Fibroblast of lung (primary cell): ENCODE measurements at regions not wholly inside any gene's neighbourhood (a gene's known extent, or its start where the extent isn't known, plus 50 kb on each side); places are given as distances from the start of the nearest gene placed in this dataset.
A peak's percentile ranks its signal among the peaks of the same experiment; 100 is the strongest.

Experiments used
- DNase-seq, 2 donors: peaks; one replicate each; pipeline versions ENCODE4 v3.0.0 to v3.0.0-alpha.2; 2010; ENCODE audit warnings: low read depth in 2 of 2
- H2AFZ ChIP-seq: 2 replicates; pipeline ENCODE4 v1.5.1; 2012; ENCODE audit warnings: low read length, control low read depth, inconsistent platforms
- H3K27ac ChIP-seq: 2 replicates; pipeline ENCODE4 v1.5.1; 2011; ENCODE audit warnings: low read length, control low read depth; ENCODE audit not compliant: insufficient read depth
- H3K27me3 ChIP-seq: 2 replicates; pipeline ENCODE4 v1.5.1; 2011; ENCODE audit warnings: mild to moderate bottlenecking, low read length; ENCODE audit not compliant: control insufficient read depth, insufficient read depth
- H3K36me3 ChIP-seq: 2 replicates; pipeline ENCODE4 v1.5.1; 2011; ENCODE audit warnings: low read length; ENCODE audit not compliant: control insufficient read depth, insufficient read depth
- H3K4me1 ChIP-seq: 2 replicates; pipeline ENCODE4 v1.5.1; 2011; ENCODE audit warnings: low read length; ENCODE audit not compliant: control insufficient read depth, insufficient read depth; ENCODE audit errors: extremely low read depth
- H3K4me2 ChIP-seq: 2 replicates; pipeline ENCODE4 v1.5.1; 2011; ENCODE audit warnings: low read length, control low read depth; ENCODE audit not compliant: insufficient read depth; ENCODE audit errors: extremely low read depth
- H3K4me3 ChIP-seq, 4 experiments: fragments of 200-600 bp in 1 of 4; sonication (generic) in 1 of 4; replicated peaks in 1 of 4; 2 replicates each; pipeline ENCODE4 v1.5.1; 2011 to 2016; ENCODE audit warnings: low read length in 4 of 4, low read depth in 3 of 4, mild to moderate bottlenecking in 3 of 4, control low read depth in 2 of 4, inconsistent platforms in 1 of 4, mixed read lengths in 1 of 4; ENCODE audit not compliant: insufficient read depth in 1 of 4; ENCODE audit errors: control extremely low read depth in 1 of 4
- H3K79me2 ChIP-seq: 2 replicates; pipeline ENCODE4 v1.5.1; 2012; ENCODE audit warnings: mild to moderate bottlenecking, low read length, inconsistent platforms; ENCODE audit not compliant: control insufficient read depth, insufficient read depth
- H3K9ac ChIP-seq: 2 replicates; pipeline ENCODE4 v1.5.1; 2011; ENCODE audit warnings: mild to moderate bottlenecking, low read length, control low read depth; ENCODE audit not compliant: insufficient read depth
- H3K9me3 ChIP-seq: 2 replicates; pipeline ENCODE4 v1.5.1; 2012; ENCODE audit warnings: low read depth, low read length; ENCODE audit not compliant: control insufficient read depth, insufficient read depth
- H4K20me1 ChIP-seq: 2 replicates; pipeline ENCODE4 v1.5.1; 2011; ENCODE audit warnings: low read length; ENCODE audit not compliant: control insufficient read depth, insufficient read depth; ENCODE audit errors: extremely low read depth
- EZH2 ChIP-seq: IDR thresholded peaks from 2 replicates; pipeline ENCODE4 v1.5.1; 2012; ENCODE audit warnings: low read length, control low read depth, mild to moderate bottlenecking; ENCODE audit errors: missing control alignments
- TF ChIP-seq, protein P1 (sequence below), 2 donors: IDR thresholded peaks in 1 of 2; conservative IDR thresholded peaks in 1 of 2; 1 replicate in 1 of 2; 2 replicates in 1 of 2; pipeline ENCODE4 v1.5.1; 2011 to 2012; ENCODE audit warnings: low read length in 2 of 2, control low read depth in 1 of 2, inconsistent platforms in 1 of 2, low read depth in 1 of 2, mild to moderate bottlenecking in 1 of 2

DNA sequence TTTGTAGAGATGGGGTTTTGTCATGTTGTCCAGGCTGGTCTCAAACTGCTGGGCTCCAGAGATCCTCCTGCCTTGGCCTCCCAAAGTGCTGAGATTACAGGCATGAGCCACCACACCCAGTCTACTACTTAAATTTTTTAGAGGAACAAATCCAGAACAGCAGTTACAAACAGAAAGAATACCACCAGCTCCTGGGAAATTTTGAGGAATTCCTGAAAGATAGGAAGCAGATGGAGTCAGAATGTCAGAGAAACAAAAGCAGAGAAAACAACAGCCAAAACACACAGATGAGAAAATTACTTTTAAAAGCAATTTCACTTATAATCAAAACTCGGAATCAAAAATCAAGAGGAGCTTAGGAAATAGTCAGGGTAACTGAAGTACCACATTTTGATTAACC, 543.3 kb upstream of the MARCKS start:
- H3K79me2 ChIP-seq = no peaks in the 10 kb centered on the region
- no peak overlapping the region for H2AFZ ChIP-seq
- no peaks in the 10 kb centered on the region for H3K27me3 ChIP-seq
- H3K27ac ChIP-seq = no peak overlapping the region
- DNase-seq = no peak
- TF ChIP-seq, protein P1, sequence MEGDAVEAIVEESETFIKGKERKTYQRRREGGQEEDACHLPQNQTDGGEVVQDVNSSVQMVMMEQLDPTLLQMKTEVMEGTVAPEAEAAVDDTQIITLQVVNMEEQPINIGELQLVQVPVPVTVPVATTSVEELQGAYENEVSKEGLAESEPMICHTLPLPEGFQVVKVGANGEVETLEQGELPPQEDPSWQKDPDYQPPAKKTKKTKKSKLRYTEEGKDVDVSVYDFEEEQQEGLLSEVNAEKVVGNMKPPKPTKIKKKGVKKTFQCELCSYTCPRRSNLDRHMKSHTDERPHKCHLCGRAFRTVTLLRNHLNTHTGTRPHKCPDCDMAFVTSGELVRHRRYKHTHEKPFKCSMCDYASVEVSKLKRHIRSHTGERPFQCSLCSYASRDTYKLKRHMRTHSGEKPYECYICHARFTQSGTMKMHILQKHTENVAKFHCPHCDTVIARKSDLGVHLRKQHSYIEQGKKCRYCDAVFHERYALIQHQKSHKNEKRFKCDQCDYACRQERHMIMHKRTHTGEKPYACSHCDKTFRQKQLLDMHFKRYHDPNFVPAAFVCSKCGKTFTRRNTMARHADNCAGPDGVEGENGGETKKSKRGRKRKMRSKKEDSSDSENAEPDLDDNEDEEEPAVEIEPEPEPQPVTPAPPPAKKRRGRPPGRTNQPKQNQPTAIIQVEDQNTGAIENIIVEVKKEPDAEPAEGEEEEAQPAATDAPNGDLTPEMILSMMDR (conservative IDR thresholded peaks at IDR 0.05 in 1 of 2, IDR thresholded peaks at IDR 0.05 in 1 of 2; ENCODE audit: low read depth in 1 of 2, low read length in 2 of 2) = no peak
- no peak for TF ChIP-seq EZH2
- no peak overlapping the region for H3K4me3 ChIP-seq
- no peaks in the 10 kb centered on the region for H3K9me3 ChIP-seq
- H3K9ac ChIP-seq = no peak overlapping the region
- H3K36me3 ChIP-seq = no peaks in the 10 kb centered on the region
- H3K4me1 ChIP-seq = no peaks in the 10 kb centered on the region
- no peaks in the 10 kb centered on the region for H4K20me1 ChIP-seq
- no peak overlapping the region for H3K4me2 ChIP-seq

DNA sequence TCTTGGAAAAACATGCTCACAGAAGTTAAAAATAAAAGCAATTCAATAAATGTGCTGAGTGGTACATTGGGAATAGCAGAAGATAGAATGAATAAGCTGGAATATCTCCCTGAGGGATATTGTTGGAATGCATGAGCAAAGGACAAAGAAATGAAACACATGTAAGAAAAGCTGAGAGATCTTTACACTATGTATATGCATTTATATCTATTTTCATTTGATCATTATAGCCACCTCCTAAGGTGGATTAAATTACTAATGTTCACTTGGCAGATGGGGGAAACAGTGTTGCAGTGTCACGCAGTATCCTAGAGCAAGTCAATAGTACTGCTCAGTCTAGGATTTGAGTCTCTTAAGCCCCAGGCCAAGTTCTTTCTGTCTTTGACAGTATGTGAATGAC, 542.0 kb upstream of the MARCKS start:
- H3K4me2 ChIP-seq = no peak overlapping the region
- H3K36me3 ChIP-seq = no peaks in the 10 kb centered on the region
- H2AFZ ChIP-seq = no peak overlapping the region
- no peak overlapping the region for H3K4me3 ChIP-seq
- H3K27ac ChIP-seq = no peak overlapping the region
- H3K9ac ChIP-seq = no peak overlapping the region
- no peak for DNase-seq
- H3K79me2 ChIP-seq = no peaks in the 10 kb centered on the region
- H3K4me1 ChIP-seq = no peaks in the 10 kb centered on the region
- TF ChIP-seq, protein P1 (conservative IDR thresholded peaks at IDR 0.05 in 1 of 2, IDR thresholded peaks at IDR 0.05 in 1 of 2; ENCODE audit: low read depth in 1 of 2, low read length in 2 of 2) = no peak
- no peak for TF ChIP-seq EZH2
- H3K9me3 ChIP-seq = no peaks in the 10 kb centered on the region
- no peaks in the 10 kb centered on the region for H4K20me1 ChIP-seq
- no peaks in the 10 kb centered on the region for H3K27me3 ChIP-seq

DNA sequence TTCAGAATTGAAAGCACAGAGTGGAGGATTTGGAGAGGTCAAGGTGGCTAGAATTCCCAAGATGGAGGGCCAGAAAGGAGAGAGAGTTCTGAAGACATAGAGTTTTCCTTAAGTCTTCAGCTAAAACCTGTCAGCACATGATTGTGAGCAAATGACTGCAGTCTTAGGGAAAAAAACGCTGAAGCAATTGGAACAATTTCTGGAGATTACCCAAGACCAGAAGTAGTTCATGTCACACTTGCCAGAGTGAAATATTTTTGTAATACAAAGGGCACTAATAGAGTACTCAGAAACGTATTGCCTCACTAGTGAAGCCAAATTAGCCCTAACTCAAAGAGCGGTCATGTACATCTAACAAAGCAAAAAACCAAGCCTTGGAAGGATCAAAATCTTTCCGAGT, 541.3 kb upstream of the MARCKS start:
- H3K4me3 ChIP-seq = no peak overlapping the region
- no peak overlapping the region for H2AFZ ChIP-seq
- H3K27ac ChIP-seq = no peak overlapping the region
- no peak overlapping the region for H3K4me2 ChIP-seq
- no peaks in the 10 kb centered on the region for H3K4me1 ChIP-seq
- H3K36me3 ChIP-seq = no peaks in the 10 kb centered on the region
- no peaks in the 10 kb centered on the region for H3K79me2 ChIP-seq
- no peaks in the 10 kb centered on the region for H4K20me1 ChIP-seq
- no peak overlapping the region for H3K9ac ChIP-seq
- TF ChIP-seq, protein P1 (conservative IDR thresholded peaks at IDR 0.05 in 1 of 2, IDR thresholded peaks at IDR 0.05 in 1 of 2; ENCODE audit: low read depth in 1 of 2, low read length in 2 of 2) = no peak
- TF ChIP-seq EZH2 = no peak
- H3K27me3 ChIP-seq = no peaks in the 10 kb centered on the region
- H3K9me3 ChIP-seq = no peaks in the 10 kb centered on the region
- peak in 1 of 2 donors; percentile 77 for DNase-seq
